Mammary epithelial cell (primary cell): ENCODE measurements at regions not wholly inside any gene's neighbourhood (a gene's known extent, or its start where the extent isn't known, plus 50 kb on each side); places are given as distances from the start of the nearest gene placed in this dataset.

Experiments used
- CTCF ChIP-seq, 2 donors: IDR thresholded peaks in 1 of 2; conservative IDR thresholded peaks in 1 of 2; 2 replicates each; pipeline ENCODE4 v1.5.1; 2011 to 2012; ENCODE audit warnings: inconsistent platforms in 2 of 2, low read length in 2 of 2, mild to moderate bottlenecking in 2 of 2, control low read depth in 1 of 2, low read depth in 1 of 2; ENCODE audit not compliant: insufficient read depth in 1 of 2; ENCODE audit errors: extremely low read depth in 1 of 2
- EZH2 ChIP-seq: IDR thresholded peaks from 2 replicates; pipeline ENCODE4 v1.6.1; 2012; ENCODE audit warnings: low read length, inconsistent platforms, borderline replicate concordance

GRCh38 chr2:195477996-195478382, 179.0 kb upstream of the SLC39A10 start:
- no peak for TF ChIP-seq CTCF (conservative IDR thresholded peaks at IDR 0.05 in 1 of 2, IDR thresholded peaks at IDR 0.05 in 1 of 2; ENCODE audit: extremely low read depth in 1 of 2, insufficient read depth in 1 of 2, low read depth in 1 of 2, low read length in 2 of 2)
- TF ChIP-seq EZH2, result no peak
